ENCODE measurements at regions not wholly inside any gene's neighbourhood (a gene's known extent, or its start where the extent isn't known, plus 50 kb on each side); places are given as distances from the start of the nearest gene placed in this dataset.

DNA sequence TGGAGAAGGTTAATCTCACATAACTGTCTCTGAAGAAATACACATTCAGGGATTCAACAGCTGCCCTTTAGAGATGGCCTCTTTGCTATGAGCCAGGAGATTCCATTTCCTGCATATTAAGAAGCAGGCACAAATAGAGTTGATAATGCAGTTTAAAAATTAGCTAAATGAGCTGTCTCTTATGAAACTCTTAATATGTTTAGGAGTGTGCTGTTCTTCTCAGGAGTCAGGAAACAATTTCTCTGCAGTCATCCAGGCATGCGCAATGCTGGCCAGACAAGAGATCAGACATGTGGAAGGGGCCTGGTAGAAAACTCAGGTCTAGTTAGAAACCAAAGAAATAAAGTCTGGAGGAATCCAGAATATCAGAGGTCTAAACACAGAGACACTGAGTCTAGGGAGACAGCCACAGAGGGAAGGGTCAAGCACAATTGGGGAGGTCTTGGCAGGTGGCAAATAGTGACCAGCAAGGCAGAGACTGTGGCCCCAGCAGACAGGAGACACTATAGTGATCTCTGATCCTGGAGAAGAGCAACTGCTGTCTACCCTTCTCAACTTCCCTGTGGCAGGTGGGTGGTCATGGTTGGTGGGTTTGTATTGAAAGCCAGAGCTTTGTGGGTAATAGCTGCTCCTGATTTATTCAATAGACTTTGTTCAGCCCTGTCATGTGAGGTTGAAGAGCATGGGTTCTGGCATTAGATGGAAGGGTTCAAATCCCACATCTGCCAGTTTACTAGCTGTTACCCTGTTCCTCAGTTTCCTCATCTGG, 185.8 kb upstream of the RMST start:
- no peak for DNase-seq

GRCh38 chr12:97283297-97283696, 179.3 kb upstream of the RMST start:
- DNase-seq = no peak

- DNase-seq = no peak
Measured at GRCh38 chr12:97288531-97288930, 174.1 kb upstream of the RMST start.

DNA sequence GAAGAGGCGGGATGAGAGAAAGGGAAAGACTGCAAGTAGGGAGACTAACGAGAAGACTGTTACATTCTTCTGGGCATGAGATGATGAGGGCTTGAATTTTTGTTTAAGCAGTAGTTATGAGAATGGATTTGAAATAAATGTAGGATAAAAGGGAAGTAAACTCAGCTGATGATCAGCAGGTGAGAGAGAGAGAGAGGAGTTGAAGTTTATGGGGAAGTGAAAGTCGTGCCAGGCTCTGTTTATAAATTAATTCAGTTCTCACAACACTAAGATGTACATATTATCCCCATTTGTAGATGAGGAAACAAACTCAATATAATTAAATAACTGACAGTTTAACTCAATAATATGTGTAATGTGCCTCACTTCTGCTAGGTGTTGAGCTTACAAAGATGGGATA, 170.0 kb upstream of the RMST start:
- DNase-seq = no peak

DNA sequence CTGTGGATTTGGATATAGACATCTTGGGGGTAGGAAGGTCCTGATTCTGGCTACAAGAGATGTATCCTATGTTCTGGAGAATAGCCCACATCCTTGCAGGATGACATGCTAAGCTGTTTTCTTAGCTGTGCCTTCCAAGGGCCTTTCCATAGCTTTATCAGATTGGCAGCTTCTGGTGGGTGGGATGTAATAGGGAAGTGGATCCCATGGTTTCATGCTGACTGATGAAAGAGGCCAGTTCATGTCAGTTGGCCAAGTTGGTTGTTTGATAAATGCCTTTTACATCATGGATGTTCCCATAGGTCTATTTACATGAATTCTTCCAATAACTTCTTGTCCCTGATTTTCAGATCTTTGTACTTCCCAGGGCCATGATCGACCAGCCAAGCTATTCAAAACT, 169.1 kb upstream of the RMST start:
- DNase-seq = no peak

- no peak for DNase-seq
Measured at GRCh38 chr12:97299847-97300246, 162.8 kb upstream of the RMST start.

GRCh38 chr12:97300431-97300830, 162.2 kb upstream of the RMST start:
- no peak for DNase-seq

DNA sequence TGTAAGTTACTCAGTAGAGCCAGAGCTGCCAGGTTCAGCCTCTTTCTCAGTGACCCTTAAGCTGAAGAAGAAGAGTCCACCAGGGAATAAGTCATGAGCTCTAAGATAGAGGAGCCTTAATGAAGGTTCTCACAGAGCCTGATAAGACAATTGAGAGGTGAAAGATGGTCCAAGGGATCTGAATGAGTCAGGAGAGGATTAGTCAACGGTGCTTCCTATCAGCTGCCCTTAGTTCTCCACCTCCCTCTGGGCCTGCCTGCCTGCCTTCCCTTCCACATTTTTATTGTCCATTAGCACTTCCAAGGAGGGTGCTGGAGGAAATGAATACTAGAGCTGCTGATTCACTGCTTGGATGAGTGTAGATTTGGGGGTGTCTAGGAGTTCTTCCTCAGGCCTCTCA, 161.7 kb upstream of the RMST start:
- no peak for DNase-seq

DNA sequence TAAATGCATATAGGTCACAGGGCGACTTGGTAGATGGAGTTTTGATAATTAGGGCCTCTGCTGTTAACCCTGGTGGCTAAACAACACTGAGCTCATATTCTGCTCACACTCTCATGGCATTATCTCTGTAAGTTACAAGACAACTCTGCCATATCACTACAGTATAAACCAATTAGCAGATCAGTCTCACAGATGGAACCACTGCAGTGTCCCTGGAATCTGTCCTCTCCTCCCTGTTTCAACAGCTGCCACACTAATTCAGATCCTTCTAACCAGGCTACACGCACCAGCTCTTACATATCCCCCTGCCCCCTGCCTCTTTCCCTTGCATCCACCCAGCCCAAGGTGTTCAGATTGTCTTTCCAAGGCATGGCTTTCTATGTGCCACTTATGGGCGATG, 161.0 kb upstream of the RMST start:
- DNase-seq = no peak

DNA sequence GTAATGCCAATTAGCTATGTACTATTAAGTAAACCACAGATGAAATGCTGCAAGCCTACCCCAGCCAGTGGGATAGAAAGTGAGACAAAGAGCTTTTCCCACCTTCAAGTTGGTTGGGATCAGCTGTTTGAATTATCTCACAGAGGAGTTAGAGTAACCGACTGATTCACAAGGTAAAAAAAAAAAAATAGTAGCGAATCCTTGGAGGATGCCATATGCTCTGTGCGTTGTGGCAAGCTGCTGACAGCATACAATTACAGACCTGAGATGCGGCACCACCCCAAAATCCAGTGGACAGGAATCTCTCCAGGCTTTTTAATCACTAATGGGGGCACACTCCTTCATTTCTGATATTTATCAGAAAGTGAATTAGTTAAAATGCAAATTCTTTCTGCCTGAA, 157.0 kb upstream of the RMST start:
- DNase-seq = no peak

DNA sequence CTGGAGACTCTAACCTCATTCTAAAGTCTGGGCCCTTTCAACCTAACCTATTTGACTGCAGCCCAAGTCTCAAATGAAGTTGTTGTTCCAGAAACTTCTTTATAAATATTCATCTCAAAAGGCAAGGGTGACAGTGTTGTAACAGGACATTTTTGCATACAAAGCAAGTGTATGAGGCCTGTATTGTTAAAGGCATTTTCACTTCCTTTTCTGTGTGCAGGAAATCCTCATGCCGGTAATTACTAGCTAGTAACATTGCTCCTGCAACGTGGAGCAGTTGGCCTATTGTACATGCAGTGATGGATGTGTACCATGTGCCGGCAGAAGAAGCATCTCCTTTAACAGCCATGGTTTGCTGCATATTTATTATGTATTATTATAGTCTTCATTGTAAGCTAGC, 156.5 kb upstream of the RMST start:
- peak; percentile 12 for DNase-seq

- peak; percentile 4 for DNase-seq
Measured at GRCh38 chr12:97308576-97309198, 153.9 kb upstream of the RMST start.

DNA sequence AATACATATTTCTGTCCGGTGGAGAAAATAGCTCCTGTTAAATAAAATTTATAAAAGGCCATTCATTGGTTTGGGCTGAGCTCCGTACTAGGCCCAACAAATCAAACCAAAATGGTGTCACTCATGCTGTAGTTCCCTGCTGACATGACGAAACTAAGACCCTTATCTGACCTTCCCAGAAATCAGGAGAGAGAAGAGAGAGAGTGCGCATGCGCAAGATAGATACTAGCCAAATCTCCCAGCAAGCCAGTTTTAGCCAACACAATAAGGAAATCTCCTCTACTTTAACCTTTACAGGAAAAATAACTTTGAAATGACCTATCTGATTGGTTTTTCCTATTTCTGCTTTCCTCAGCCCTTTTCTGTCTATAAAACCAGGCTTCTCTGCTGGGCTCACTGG, 152.7 kb upstream of the RMST start:
- DNase-seq = no peak

GRCh38 chr12:97312570-97313135, 150.0 kb upstream of the RMST start:
- no peak for DNase-seq

- no peak for DNase-seq
Measured at GRCh38 chr12:97313471-97314190, 149.0 kb upstream of the RMST start.

DNA sequence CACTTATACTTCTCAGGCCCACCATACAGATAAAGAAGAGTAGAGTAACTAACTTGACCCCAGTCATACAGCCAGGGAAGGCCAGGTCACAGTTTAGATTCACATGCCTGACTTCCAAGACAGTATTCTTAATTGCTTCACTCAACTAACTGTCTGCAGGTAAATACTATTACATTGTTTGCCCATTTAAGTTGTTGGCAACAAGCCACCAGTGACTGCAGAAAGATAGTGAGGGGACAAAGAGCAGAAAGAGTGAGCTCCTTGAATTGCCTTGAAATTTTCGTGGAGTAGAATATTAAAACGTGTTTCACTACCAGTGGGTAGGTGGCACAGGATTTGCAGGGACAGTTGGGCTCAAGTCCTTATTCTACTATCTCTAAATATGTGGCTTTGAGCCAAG, 146.3 kb upstream of the RMST start:
- DNase-seq = no peak

GRCh38 chr12:97321621-97322020, 141.0 kb upstream of the RMST start:
- peak; percentile 12 for DNase-seq

GRCh38 chr12:97322388-97322787, 140.2 kb upstream of the RMST start:
- no peak for DNase-seq

DNA sequence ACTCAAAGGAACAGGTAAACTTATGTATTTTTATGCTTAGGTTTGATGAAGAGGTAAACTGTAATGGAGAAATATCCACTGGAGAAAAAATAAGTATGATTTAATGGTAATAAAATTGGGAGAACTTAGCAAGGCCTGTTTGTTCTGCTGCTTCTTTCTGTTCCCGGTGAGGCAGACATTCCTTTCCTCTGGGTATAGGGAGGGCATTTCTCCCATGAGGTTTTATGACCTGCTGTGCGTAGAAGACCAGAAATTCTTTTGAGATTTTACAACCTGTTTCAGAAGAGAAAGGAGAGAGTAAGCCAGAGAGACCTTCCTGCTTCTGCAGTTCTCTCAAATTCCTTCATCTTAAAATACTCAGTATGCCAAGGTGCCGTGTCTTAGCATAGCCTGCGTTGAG, 139.4 kb upstream of the RMST start:
- DNase-seq = no peak

- no peak for DNase-seq
Measured at GRCh38 chr12:97324471-97324870, 138.1 kb upstream of the RMST start.

DNA sequence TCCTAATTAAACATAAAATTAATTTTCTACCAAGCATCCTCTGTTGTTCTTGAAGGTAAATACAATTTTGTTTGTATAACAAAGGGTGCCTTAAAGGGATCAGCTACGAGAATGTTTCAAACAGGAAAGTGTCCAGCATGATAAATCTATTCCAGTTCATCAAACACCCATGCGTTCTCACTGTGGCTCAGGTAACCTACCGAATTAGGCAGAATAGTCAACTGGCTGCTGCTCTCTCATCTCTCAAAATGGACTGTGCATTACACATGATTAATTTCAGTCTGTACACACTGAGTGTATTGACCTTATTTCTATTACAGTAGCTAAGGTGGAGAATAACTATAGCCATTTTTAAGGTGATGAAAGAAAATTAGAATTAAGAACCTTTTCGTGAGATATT, 127.5 kb upstream of the RMST start:
- no peak for DNase-seq

DNA sequence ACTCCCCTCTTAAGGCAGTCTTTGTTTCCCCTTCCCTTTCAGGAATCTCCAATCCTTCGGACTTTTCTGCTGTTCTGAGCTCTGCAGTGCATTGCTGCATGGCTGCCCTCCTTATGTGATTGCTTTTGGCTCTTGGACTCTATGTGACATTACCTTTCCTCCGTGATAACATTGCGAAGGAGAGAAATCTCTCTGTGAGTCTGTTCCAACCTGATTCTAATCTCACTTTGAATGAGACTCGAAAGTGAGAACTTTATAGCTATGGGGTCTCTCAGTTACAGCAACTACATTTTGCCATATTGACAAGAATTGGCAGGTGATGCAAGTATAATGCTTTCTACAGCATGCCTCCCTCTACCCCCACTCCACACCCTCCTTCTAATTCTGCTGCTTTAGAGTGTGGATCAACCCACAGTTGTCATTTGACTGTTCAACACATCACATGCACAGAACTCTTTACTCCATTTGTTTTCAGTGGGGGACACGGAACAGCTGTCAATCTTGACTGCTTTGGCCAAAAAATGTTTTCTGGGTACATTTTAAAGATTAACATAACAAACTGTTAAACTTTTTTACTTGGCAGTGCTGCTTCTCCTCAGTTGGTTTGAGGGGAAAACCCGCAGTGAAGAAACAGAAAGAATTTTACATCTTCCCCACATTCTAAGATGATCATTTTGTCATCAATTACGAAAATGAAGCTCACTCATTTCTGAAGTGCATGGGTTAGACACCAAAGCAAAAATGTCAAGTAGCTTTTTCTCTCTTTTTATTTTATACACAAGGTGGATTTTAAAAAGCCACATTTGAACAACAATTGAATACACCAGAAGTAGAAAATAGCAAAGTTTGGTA, 125.5 kb upstream of the RMST start:
- DNase-seq = no peak

GRCh38 chr12:97342130-97342529, 120.5 kb upstream of the RMST start:
- DNase-seq = no peak
